GM10266 (cell line): ENCODE measurements at regions not wholly inside any gene's neighbourhood (a gene's known extent, or its start where the extent isn't known, plus 50 kb on each side); places are given as distances from the start of the nearest gene placed in this dataset.

Experiments
- DNase-seq: peaks from one replicate; pipeline ENCODE4 v3.0.0; 2012; ENCODE audit errors: extremely low spot score
- TF ChIP-seq, protein P1 (sequence below): IDR thresholded peaks from 2 replicates; pipeline ENCODE4 v1.5.1; 2012; ENCODE audit warnings: mild to moderate bottlenecking, low read depth; ENCODE audit not compliant: control insufficient read depth, insufficient read depth; ENCODE audit errors: missing control alignments

GRCh38 chr16:85424260-85425073 lies 188.7 kb upstream of the GSE1 start:
- DNase-seq: no peak
- TF ChIP-seq, protein P1, sequence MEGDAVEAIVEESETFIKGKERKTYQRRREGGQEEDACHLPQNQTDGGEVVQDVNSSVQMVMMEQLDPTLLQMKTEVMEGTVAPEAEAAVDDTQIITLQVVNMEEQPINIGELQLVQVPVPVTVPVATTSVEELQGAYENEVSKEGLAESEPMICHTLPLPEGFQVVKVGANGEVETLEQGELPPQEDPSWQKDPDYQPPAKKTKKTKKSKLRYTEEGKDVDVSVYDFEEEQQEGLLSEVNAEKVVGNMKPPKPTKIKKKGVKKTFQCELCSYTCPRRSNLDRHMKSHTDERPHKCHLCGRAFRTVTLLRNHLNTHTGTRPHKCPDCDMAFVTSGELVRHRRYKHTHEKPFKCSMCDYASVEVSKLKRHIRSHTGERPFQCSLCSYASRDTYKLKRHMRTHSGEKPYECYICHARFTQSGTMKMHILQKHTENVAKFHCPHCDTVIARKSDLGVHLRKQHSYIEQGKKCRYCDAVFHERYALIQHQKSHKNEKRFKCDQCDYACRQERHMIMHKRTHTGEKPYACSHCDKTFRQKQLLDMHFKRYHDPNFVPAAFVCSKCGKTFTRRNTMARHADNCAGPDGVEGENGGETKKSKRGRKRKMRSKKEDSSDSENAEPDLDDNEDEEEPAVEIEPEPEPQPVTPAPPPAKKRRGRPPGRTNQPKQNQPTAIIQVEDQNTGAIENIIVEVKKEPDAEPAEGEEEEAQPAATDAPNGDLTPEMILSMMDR: no peak

DNA sequence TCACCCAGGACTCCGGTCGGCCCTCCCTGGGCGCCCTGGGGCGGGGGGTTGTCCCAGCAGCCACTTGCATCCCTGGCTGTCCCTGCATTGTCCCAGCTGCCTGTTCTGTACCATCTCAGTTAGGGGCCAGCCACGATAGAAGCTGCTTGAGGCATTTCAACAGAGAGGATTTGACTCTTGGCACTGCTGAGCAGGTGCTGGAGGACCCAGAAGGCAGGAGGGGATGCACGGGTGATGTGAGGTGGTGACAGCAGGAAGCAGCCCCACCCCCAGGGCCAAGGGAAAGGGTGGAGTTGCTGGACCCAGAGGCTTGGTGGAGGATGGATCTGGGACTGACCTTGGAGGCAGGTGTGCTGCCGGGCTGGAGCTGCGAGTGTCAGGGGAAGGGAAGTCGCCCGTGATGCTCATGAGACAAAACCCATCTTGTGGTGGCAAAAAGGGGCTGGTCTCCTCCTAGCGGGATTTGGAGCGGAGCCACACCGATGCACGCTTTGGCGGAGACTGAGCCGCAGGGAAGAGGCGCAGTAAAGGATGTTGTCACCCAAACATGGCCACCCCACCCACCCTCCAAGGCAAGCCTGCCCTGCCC lies 188.0 kb upstream of the GSE1 start:
- TF ChIP-seq, protein P1: no peak
- no peak for DNase-seq

GRCh38 chr16:85426806-85427205 lies 186.3 kb upstream of the GSE1 start:
- DNase-seq: no peak
- TF ChIP-seq, protein P1: no peak

GRCh38 chr16:85428168-85428898 lies 184.8 kb upstream of the GSE1 start:
- peak; percentile 82 for DNase-seq
- TF ChIP-seq, protein P1: peak; percentile 65

- TF ChIP-seq, protein P1: no peak
- DNase-seq: no peak
Measured at GRCh38 chr16:85428899-85429775, 184.0 kb upstream of the GSE1 start.

- TF ChIP-seq, protein P1: no peak
Measured at GRCh38 chr16:85429776-85430522, 183.2 kb upstream of the GSE1 start.

More at GRCh38 chr16:85429776-85430522, 183.2 kb upstream of the GSE1 start:
- DNase-seq: no peak
